ENCODE measurements at regions not wholly inside any gene's neighbourhood (a gene's known extent, or its start where the extent isn't known, plus 50 kb on each side); places are given as distances from the start of the nearest gene placed in this dataset.

- no peak overlapping the region for H3K4me3 ChIP-seq (replicated peaks; ENCODE audit: low read depth, low read length)
- TF ChIP-seq, protein P1, sequence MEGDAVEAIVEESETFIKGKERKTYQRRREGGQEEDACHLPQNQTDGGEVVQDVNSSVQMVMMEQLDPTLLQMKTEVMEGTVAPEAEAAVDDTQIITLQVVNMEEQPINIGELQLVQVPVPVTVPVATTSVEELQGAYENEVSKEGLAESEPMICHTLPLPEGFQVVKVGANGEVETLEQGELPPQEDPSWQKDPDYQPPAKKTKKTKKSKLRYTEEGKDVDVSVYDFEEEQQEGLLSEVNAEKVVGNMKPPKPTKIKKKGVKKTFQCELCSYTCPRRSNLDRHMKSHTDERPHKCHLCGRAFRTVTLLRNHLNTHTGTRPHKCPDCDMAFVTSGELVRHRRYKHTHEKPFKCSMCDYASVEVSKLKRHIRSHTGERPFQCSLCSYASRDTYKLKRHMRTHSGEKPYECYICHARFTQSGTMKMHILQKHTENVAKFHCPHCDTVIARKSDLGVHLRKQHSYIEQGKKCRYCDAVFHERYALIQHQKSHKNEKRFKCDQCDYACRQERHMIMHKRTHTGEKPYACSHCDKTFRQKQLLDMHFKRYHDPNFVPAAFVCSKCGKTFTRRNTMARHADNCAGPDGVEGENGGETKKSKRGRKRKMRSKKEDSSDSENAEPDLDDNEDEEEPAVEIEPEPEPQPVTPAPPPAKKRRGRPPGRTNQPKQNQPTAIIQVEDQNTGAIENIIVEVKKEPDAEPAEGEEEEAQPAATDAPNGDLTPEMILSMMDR (IDR thresholded peaks at IDR 0.05; ENCODE audit: low read length, missing control alignments): no peak
- DNase-seq (ENCODE audit: low read depth): no peak
These were observed 107.2 kb upstream of the SPRED2 start for GRCh38 chr2:65539633-65540032.

DNA sequence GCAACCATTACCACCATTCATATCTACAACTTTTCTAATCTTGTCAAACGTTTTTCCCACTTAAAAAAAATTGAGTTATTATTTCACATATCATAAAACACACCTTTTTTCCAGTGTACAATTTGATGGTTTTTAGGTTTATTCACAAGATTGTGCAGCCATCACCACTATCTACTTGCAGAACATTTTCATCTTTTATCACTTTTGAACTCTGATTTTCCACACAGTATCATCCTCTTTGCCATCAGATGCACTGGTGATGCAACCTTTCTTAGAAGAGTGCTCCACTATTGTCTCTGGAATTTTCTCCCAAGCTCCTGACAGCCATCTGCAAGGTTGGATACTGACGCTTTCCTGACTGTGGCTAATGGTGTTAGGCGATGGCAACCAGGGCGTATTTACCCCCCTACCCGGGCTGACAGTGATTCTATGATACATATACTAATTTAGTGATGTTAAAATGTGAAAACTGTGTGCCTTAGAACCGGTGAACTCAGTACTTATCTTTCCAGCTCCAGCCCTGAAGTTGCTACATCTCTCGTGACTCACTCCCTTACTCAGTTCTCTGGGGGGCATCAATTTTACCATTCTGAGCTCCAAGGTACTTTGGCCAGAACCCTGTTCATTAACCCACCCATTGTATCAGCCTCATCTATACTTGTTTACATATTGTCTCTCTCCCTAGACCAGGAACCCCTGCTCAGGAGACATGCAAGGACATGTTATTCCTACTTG, 105.4 kb upstream of the SPRED2 start:
- no peak overlapping the region for H3K4me3 ChIP-seq (replicated peaks; ENCODE audit: low read depth, low read length)
- TF ChIP-seq, protein P1 (IDR thresholded peaks at IDR 0.05; ENCODE audit: low read length, missing control alignments): no peak
- DNase-seq (ENCODE audit: low read depth): peak; percentile 39

- no peak for DNase-seq (ENCODE audit: low read depth)
- H3K4me3 ChIP-seq (replicated peaks; ENCODE audit: low read depth, low read length): no peak overlapping the region
- TF ChIP-seq, protein P1 (IDR thresholded peaks at IDR 0.05; ENCODE audit: low read length, missing control alignments): no peak
These were observed 104.2 kb upstream of the SPRED2 start for GRCh38 chr2:65536596-65536995.

- no peak overlapping the region for H3K4me3 ChIP-seq (replicated peaks; ENCODE audit: low read depth, low read length)
- TF ChIP-seq, protein P1 (IDR thresholded peaks at IDR 0.05; ENCODE audit: low read length, missing control alignments): no peak
- no peak for DNase-seq (ENCODE audit: low read depth)
These were observed 100.5 kb upstream of the SPRED2 start for GRCh38 chr2:65532937-65533336.

- DNase-seq (ENCODE audit: low read depth): no peak
- H3K4me3 ChIP-seq (replicated peaks; ENCODE audit: low read depth, low read length): no peak overlapping the region
- TF ChIP-seq, protein P1 (IDR thresholded peaks at IDR 0.05; ENCODE audit: low read length, missing control alignments): no peak
These were observed 99.9 kb upstream of the SPRED2 start for GRCh38 chr2:65532326-65532725.

DNA sequence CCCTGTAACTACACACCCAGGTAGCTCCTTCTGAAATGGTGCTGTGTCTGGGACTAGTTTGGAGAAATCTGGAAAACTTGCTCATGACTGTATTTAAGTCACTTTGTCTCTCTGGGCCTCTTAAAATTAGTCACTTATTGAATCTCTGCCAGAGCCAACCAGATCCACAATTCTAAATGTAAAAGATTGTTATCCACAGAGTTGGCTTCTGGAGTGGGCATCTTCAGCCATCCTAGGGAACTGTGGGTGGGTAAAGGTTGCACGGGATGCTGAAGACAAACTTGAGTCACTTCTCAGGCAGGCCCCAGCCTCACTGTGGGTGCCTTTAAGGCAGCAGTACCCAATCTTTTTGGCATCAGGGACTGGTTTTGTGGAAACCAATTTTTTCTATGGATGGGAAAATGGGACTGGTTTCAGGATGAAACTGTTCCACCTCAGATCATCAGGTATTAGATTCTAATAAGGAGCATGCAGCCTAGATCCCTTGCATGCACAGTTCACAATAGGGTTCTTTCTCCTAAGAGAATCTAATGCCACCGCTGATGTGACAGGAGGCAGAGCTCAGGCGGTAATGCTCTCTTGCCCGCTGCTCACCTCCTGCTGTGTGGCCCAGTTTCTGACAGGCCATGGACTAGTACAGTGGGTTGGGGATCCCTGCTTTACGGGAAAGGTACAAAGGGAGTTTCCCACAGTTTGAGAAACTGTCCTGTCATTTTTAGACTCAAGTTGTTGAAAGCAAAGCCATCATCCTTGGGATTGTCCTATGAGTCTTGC, 98.3 kb upstream of the SPRED2 start:
- DNase-seq (ENCODE audit: low read depth): peak; percentile 20
- no peak overlapping the region for H3K4me3 ChIP-seq (replicated peaks; ENCODE audit: low read depth, low read length)
- TF ChIP-seq, protein P1 (IDR thresholded peaks at IDR 0.05; ENCODE audit: low read length, missing control alignments): no peak

All from fibroblast of pulmonary artery (primary cell).